Fibroblast of skin of abdomen (primary cell): ENCODE measurements at regions not wholly inside any gene's neighbourhood (a gene's known extent, or its start where the extent isn't known, plus 50 kb on each side); places are given as distances from the start of the nearest gene placed in this dataset.
"Not testable (repeated sequence)": the region's sequence is repeated elsewhere in the genome, so short reads cannot be mapped to it uniquely, and the experiment has no call there.

Source experiments
- DNase-seq: peaks from one replicate; pipeline ENCODE4 v3.0.0-alpha.2; 2013

- DNase-seq = no peak
Observed at GRCh38 chr10:2919016-2919415, 148.3 kb upstream of the PFKP start.

- DNase-seq = no peak
Observed at GRCh38 chr10:2918489-2918888, 148.9 kb upstream of the PFKP start.

DNA sequence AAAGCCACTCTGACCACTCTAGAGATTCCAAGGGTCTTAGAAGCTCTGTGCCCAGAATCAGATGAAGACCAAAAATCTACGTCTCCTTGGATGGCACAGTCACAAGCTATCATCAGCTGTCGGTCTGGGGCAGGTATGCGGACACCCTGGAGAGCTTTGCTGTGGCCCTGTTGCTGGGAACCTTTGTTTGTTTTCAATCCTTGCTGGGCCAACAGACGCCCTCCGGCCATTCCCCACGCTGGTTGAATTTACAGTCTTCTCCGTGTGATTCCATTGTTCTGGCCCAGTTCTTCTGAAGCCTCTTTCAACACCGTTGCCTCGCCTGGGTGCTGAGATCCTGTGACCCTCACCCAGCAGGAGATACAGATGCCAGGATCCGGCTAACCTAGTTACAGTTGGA lies 149.4 kb upstream of the PFKP start:
- no peak for DNase-seq

DNA sequence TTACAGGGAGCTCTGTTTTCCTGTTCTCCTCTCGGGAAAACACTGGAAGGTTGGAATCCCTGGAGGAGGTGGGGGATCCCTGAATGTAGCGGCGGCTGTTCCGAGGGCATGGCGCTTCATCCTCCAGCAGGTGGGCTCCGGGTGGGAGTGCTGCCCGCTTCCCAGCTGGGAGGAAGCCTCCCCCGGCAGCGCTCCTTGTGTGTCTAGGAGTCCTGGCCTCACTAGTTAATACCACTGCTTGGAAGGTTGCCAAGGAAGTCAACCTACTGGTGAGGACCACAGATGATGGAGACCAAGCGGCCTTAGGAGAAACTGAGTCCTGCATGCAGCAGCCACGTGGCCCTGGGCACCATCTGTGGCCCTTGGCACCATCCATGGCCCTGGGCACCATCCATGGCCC lies 151.9 kb upstream of the PFKP start:
- no peak for DNase-seq

DNA sequence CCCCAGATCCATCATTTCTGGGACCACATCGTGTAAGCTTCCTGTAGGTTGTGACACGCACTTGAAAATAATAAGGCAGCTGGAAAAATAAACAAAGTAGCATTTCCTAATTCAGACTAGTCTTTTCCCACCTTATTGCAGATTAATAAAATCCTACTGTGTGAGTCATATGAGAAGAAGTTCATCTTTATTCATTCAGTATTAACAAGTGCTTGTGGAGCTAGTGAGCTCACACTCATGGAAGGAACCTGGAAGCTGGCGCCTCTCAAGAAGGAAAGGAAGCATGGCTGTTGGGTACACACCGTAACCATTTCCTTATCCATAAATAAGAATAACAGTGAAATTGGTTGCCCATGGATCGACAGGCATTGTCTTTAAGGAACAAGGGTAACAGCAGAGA lies 152.6 kb upstream of the PFKP start:
- no peak for DNase-seq

DNA sequence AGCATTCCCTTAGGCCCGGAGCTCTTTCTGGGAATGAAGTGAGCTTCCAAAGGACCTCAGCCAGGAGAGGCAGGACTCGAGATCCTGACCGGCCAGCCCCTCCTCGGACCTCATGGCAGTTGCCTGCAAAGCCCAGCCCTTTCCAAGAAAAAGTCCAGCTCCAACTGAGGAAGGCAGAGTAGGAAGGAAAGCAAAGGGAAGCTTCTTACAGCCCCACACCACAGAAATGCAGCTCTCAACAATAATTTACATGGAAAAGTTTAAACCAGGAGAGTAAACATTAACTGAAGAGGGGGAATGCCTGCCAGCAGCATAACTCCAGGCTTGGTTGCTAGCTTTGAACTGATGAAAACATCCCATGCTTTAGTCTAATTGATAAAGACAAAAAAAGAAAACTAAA lies 153.9 kb upstream of the PFKP start:
- no peak for DNase-seq

DNA sequence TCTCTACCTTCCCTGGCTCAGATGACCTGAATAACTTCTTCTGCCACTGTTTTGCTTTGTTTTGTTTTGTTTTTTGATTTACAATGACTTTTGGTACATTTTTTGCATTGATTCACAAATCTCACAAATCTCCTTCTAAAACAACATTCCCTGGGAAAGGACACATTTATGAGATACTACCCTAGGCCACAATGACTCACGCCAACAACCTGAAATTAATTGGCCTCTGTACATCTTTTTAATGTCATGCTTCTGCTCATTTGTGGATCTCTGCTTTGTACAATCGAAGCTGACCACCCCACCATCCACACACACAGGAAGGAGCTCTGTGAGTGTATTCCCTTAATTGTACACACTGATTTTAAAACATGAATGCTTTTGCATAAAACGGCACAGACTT lies 156.7 kb upstream of the PFKP start:
- no peak for DNase-seq

GRCh38 chr10:2909921-2910320 lies 157.4 kb upstream of the PFKP start:
- DNase-seq = no peak

DNA sequence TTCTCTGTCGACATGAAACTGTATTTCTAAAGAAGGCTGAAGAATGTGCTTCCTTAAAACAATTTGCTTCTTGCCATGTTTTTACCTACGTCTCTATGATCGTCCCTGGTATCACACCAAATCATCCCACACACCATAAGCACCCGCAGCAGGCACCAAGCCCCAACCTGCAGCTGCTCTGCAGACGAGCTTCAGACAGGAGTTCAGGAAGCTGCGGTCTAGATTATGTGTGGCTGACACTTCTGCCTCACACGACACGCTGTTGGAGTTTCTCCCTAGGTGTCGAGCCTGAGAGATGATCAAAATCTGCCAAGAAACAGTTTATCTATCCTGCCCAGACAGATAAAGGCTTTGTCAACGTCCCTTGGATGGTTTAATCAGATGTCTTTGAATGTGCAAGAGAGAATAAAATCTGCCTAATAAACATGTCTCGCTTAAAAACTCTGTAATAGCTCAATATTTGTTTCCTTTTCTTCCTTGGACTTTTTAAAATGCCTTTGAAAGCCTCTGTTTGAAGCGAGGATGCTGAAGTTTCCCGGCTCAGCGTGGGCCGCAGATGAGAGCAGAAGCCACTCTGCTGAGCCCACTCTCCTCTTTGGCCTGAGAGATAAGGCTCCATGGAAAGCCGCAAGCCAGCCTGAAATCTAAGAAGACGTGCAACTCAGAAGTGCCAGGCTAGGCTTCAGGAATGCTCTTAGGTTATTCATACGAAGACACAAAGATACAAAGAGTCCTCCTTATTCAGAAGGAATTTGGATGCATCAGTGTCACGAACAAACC lies 158.3 kb upstream of the PFKP start:
- DNase-seq = no peak

GRCh38 chr10:2906974-2907373 lies 160.4 kb upstream of the PFKP start:
- DNase-seq = no peak

- no peak for DNase-seq
Observed at GRCh38 chr10:2905851-2906250, 161.5 kb upstream of the PFKP start.

DNA sequence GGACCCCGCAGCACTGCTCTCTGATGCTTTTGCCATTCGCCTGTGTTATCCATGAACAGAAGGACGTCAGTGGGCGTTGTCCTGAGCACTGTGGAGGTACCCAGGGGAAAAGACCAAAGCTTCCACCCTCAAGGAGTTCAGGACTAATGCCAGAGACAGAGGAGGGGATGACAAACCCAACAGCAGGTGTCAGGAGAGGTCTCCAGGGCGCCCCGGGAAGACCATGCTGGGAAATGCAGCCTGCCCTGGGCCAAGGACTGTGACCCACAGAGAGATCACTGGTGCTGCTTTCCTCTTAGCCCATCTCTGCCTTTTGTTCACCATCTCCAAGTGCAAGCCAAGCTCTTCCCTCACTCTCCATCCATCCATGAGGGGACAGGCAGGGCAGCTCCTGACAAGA lies 166.8 kb upstream of the PFKP start:
- DNase-seq = no peak

DNA sequence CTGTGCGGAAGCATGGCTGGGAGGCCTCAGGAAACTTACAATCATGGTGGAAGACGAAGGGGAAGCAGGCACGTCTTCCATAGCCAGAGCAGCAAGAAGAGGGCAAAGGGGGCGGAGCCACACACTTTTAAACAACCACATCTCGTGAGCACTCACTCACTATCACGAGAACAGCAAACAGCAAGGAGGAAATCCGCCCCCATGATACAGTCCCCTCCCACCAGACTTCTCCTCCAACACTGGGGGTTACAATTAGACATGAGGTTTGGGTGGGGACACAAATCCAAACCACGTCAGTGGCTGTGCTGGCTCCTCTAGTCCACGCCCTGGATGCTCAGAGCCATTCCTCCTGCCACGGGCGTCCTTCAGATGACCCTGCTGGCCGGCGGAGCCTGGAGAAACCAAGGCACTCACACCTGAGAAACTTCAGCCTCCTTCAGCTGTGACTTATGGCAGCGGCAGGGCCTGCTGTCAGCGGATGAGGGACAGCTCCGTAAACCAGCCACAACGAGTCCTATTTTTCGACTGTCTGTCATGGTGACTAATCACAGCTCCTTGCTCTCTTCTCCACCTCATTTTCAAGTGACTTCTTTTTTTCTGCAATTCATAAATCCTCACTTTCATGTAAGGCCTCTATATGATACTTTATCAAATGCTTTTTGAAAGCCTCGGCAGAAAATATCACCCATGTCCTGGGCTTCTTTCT lies 167.9 kb upstream of the PFKP start:
- no peak for DNase-seq

DNA sequence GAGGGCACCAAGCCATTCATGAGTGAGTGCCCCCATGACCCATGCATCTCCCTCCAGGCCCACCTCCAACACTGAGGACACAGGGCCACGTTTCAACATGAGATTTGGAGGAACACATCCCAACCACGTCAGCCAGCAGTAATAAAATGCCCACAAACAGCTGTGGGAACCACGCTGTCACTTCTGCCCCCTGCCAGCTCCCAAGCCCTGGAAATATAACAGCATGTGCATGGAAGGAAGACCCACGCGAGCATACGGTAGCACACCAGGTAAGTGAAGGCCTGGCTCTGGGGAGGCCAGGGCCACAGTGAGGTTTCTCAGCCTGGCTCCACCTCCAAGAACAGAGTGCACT lies 168.9 kb upstream of the PFKP start:
- no peak for DNase-seq

DNA sequence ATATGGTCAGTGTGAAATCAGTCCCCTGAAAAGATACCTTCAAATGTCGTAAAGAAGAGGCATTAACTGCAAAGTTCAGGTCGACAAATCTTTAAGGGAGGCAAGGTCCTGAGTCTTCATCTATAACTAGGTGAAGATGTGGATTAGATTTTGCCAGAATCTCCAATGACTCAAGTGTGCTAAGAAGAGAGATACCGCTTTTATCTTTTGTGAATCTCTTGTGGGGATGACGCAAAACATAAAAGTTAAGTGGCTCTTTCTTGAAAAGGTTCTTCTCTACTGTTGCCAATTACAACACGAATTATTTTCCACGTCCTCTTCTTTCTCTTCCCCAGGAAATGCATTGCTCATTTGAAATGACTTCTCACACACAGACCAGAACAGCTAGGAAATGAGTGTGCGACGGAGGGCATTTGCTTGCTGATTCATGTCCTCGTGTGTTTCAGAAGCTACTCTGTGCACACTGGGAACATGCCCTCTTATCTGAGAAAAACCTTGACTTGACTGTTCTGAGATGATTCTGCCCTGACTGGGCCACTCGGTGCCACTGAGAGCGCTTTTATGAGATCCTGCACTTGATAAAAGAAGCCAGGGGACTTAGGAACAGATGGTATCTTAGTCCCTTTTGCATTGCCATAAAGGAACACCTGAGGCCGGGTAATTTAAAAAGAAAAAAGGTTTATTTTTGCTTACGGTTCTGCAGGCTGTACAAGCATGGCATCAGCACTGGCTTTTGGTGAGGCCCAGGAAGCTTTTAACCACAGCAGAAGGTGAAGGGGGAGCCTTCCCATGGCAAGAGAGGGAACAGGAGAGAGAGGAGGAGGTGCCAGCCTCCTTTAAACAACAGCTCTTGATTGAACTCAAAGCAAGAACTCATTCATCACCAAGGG lies 169.5 kb upstream of the PFKP start:
- DNase-seq = no peak

GRCh38 chr10:2896334-2896733 lies 171.0 kb upstream of the PFKP start:
- DNase-seq = not testable (repeated sequence)

- no peak for DNase-seq
Observed at GRCh38 chr10:2895594-2896196, 171.7 kb upstream of the PFKP start.

GRCh38 chr10:2893991-2894390 lies 173.4 kb upstream of the PFKP start:
- no peak for DNase-seq

GRCh38 chr10:2893158-2893845 lies 174.0 kb upstream of the PFKP start:
- DNase-seq = no peak

DNA sequence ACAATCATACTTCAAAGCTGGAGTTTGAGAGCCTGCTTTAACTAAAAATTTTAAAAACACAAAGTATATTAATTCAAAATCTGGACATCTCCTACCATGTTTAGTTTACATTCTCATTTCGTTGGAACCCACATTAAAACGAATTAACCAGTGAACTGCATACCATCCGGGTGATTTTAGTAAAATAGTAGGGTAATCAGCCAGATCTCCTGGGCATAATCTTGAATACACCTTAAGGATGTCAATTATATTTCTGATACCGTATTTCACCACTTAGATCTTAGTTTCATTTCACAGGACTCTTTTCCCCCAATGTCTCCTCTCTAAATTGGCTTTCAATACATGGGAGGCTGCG lies 175.6 kb upstream of the PFKP start:
- DNase-seq = no peak

DNA sequence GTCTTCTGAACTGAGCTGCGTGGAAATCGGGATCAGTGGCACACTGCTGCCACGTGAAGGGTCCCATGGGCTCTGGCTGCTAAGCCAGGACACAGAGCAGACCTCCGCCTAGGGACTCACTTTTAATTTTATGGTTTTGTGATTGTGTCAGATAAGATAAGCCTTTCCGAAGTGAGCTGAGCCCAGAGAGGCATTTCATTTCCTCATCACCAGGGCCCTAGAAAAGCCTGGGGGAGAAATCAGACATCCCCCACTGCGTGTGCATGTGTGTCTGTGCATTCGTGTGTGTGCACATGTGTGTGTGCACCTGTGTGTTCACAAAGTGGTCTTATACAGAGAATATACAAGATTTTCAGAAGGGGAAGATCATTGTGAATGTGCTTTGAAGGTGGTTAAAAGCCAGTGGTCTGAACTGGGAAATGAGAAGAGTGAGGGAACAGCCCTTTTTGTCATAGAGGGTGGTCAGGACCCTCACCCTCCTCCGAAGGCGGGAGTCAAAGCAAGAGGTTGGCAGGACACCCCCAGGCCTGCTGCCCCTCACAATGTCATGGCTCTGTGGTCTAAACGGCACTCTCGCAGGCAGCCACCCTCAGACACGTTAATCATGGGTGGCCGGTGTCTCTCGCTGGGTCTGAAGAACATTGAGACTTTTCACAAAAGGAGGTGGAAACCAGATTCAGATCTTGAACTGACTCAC lies 176.1 kb upstream of the PFKP start:
- DNase-seq = no peak

GRCh38 chr10:2890093-2890492 lies 177.3 kb upstream of the PFKP start:
- no peak for DNase-seq
